ENCODE measurements at regions not wholly inside any gene's neighbourhood (a gene's known extent, or its start where the extent isn't known, plus 50 kb on each side); places are given as distances from the start of the nearest gene placed in this dataset.
"Not testable (repeated sequence)": the region's sequence is repeated elsewhere in the genome, so short reads cannot be mapped to it uniquely, and the experiment has no call there.

DNA sequence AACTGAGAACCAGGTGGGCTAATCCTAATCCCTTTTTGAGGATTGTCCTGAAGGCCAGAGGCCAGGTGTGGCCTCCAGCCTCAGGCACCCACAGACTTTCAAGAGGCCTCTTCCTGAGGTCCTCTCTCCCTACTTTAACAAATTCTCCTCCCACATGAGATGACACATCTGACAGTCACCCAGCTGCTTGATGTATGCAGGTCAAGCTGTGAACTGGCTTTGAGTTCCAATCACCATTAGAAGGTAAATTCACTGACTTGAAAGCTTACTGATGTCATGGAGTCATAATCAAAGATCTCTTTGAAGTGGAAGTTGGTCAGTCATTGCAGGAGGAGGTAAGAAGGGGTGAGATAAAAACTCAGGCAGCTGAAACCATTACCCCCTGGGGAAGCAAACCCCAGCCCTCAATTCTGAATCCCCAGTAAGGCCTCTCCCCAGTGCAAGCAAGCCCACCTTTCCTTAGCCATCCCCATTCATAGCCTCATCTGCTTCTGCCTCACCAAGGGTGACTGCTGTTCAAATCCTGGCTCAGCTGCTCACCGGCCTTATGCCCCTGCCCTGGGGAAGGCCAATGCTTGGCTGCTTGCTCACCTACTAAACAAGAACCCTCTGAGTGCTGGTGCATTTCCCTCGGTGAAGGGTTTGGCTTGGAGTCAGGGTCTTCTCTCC lies 196.3 kb downstream of the BCL2L11 start:
- DNase-seq; H3K27ac ChIP-seq (ENCODE audit: low read depth in 2 of 2, low read length in 1 of 2); H4K20me1 ChIP-seq (ENCODE audit: insufficient read depth); H3F3A ChIP-seq (replicated peaks; ENCODE audit: insufficient read depth); H3K4me2 ChIP-seq; H2AFZ ChIP-seq (ENCODE audit: low read depth); H3K9ac ChIP-seq; H3K79me2 ChIP-seq (ENCODE audit: insufficient read depth); POLR2A ChIA-PET; H3K36me3 ChIP-seq (replicated peaks in 1 of 2; ENCODE audit: control insufficient read depth in 1 of 2, insufficient read depth in 2 of 2, low read length in 1 of 2); H3K27me3 ChIP-seq (ENCODE audit: insufficient read depth); H3K9me3 ChIP-seq; H3K9me2 ChIP-seq; CTCF ChIA-PET; H3K4me1 ChIP-seq (ENCODE audit: control insufficient read depth in 1 of 2, insufficient read depth in 2 of 2, low read depth in 1 of 2, low read length in 1 of 2); H3K4me3 ChIP-seq (ENCODE audit: low read depth in 2 of 2, low read length in 1 of 2): not testable (repeated sequence)
- 100% methylated on average over 2 of the region's 2 CpGs for WGBS (ENCODE audit: low lambda C conversion rate)

DNA sequence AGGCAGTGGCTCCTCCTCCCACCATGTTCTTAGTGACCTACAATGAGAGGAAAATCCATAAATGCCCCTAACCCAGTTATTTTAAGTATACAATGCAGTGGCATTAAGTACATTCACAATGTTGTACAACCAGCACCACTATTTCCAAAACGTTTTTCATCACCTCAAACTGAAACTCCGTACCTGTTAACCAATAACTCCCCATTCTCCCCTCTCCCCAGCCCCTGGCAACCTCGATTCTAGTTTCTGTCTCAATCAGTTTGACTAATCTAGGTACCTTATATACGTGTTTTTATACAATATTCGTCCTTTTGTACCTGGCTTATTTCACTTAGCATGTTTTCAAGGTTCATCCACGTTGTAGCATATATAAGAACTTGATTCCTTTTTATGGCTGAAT lies 198.8 kb downstream of the BCL2L11 start:
- H3K79me2 ChIP-seq (ENCODE audit: insufficient read depth); H3K27ac ChIP-seq (ENCODE audit: low read depth in 2 of 2, low read length in 1 of 2); POLR2A ChIA-PET; H3K9ac ChIP-seq; DNase-seq; H4K20me1 ChIP-seq (ENCODE audit: insufficient read depth); H3F3A ChIP-seq (replicated peaks; ENCODE audit: insufficient read depth); H3K9me3 ChIP-seq; H3K36me3 ChIP-seq (replicated peaks in 1 of 2; ENCODE audit: control insufficient read depth in 1 of 2, insufficient read depth in 2 of 2, low read length in 1 of 2); H3K9me2 ChIP-seq; H3K4me1 ChIP-seq (ENCODE audit: control insufficient read depth in 1 of 2, insufficient read depth in 2 of 2, low read depth in 1 of 2, low read length in 1 of 2); CTCF ChIA-PET; H2AFZ ChIP-seq (ENCODE audit: low read depth); H3K27me3 ChIP-seq (ENCODE audit: insufficient read depth); H3K4me3 ChIP-seq (ENCODE audit: low read depth in 2 of 2, low read length in 1 of 2); H3K4me2 ChIP-seq: not testable (repeated sequence)
- WGBS (ENCODE audit: low lambda C conversion rate), result 80% methylated on average over 2 of the region's 6 CpGs

DNA sequence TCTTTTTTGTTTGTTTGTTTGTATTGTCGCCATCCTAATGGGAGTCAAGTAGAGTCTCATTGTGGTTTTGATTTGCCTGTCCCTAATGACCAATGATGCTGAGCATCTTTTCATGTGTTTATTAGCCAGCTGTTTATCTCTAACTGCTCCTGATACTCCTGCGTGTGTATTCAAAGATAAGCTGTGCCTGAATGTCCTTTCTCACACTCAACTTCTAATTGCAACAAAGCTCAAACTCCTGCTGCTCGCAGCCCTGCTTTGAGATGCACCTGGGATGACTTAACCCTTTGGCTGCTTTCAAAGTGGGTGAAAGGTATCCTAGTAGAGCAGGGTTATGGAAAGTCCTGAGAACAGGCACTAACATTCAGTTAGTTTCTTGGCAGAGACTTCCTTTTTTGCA lies 199.6 kb downstream of the BCL2L11 start:
- 100% methylated on average over 2 of the region's 3 CpGs for WGBS (ENCODE audit: low lambda C conversion rate)
- not testable (repeated sequence) for H3K9me2 ChIP-seq, H3K4me2 ChIP-seq

DNA sequence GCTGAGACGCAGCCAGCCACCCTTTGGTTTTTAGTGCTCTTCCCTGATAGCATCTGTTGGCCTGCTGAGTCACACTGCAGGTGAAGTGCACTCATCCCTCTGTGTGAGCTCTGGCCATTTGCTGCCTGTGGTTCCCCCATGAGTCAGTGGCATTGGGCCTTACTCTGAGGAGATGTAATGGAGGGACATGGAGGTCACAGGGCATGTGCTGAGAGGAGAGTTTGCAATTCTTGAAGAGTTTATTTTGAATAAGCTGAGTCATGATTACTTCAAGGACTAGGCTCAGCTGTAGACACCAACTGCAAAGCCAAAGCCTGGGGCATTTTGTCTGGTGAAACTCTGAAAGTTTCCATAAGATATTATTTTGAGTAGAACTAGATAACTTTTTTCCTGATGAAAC lies 200.3 kb downstream of the BCL2L11 start:
- POLR2A ChIA-PET; H3K9ac ChIP-seq; H3K27me3 ChIP-seq (ENCODE audit: insufficient read depth); H2AFZ ChIP-seq (ENCODE audit: low read depth); H3K36me3 ChIP-seq (replicated peaks in 1 of 2; ENCODE audit: control insufficient read depth in 1 of 2, insufficient read depth in 2 of 2, low read length in 1 of 2); H3F3A ChIP-seq (replicated peaks; ENCODE audit: insufficient read depth); H3K4me2 ChIP-seq; CTCF ChIA-PET; H4K20me1 ChIP-seq (ENCODE audit: insufficient read depth); H3K79me2 ChIP-seq (ENCODE audit: insufficient read depth); DNase-seq; H3K27ac ChIP-seq (ENCODE audit: low read depth in 2 of 2, low read length in 1 of 2); H3K4me3 ChIP-seq (ENCODE audit: low read depth in 2 of 2, low read length in 1 of 2); H3K9me3 ChIP-seq; H3K9me2 ChIP-seq; H3K4me1 ChIP-seq (ENCODE audit: control insufficient read depth in 1 of 2, insufficient read depth in 2 of 2, low read depth in 1 of 2, low read length in 1 of 2): not testable (repeated sequence)
- TF ChIP-seq FOSL2 (IDR thresholded peaks at IDR 0.05; ENCODE audit: borderline replicate concordance, low read depth), result peak; percentile 9; the same call in 1 of the 2 replicates
- no CpG with 5 or more reads among the region's 1 CpG for WGBS (ENCODE audit: low lambda C conversion rate)

More for the DNA sequence above, 199.6 kb downstream of the BCL2L11 start:
- H3K27me3 ChIP-seq (ENCODE audit: insufficient read depth); H2AFZ ChIP-seq (ENCODE audit: low read depth); POLR2A ChIA-PET; CTCF ChIA-PET; DNase-seq; H3K4me1 ChIP-seq (ENCODE audit: control insufficient read depth in 1 of 2, insufficient read depth in 2 of 2, low read depth in 1 of 2, low read length in 1 of 2); H4K20me1 ChIP-seq (ENCODE audit: insufficient read depth); H3K9ac ChIP-seq; H3K79me2 ChIP-seq (ENCODE audit: insufficient read depth); H3K27ac ChIP-seq (ENCODE audit: low read depth in 2 of 2, low read length in 1 of 2); H3F3A ChIP-seq (replicated peaks; ENCODE audit: insufficient read depth); H3K9me3 ChIP-seq; H3K36me3 ChIP-seq (replicated peaks in 1 of 2; ENCODE audit: control insufficient read depth in 1 of 2, insufficient read depth in 2 of 2, low read length in 1 of 2); H3K4me3 ChIP-seq (ENCODE audit: low read depth in 2 of 2, low read length in 1 of 2): not testable (repeated sequence)

DNA sequence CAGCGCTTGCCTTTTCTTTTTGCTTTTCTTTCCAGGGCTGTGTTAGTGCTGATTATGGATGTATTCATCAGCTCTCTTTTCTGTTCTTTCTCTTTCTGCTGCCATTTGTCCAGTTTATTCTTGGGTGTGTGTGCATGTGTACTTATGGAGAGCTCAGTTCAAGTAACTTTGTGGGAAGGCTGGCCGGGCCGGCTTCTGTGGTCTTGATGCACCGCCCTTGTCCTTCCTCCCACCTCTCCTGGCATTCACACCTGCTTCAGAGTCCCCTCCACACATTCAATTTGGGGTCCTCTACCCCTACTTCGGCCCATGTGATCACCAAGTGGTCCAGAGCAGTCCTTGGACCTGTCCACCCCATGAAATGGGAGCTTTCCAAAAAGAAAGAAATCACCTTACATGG lies 202.7 kb downstream of the BCL2L11 start:
- H3K4me3 ChIP-seq (ENCODE audit: low read depth in 2 of 2, low read length in 1 of 2); POLR2A ChIA-PET; H3K79me2 ChIP-seq (ENCODE audit: insufficient read depth); H2AFZ ChIP-seq (ENCODE audit: low read depth); CTCF ChIA-PET; H3K4me2 ChIP-seq; H3K9me2 ChIP-seq; DNase-seq; H3F3A ChIP-seq (replicated peaks; ENCODE audit: insufficient read depth); H3K27ac ChIP-seq (ENCODE audit: low read depth in 2 of 2, low read length in 1 of 2); H4K20me1 ChIP-seq (ENCODE audit: insufficient read depth); H3K9ac ChIP-seq; H3K27me3 ChIP-seq (ENCODE audit: insufficient read depth); H3K36me3 ChIP-seq (replicated peaks in 1 of 2; ENCODE audit: control insufficient read depth in 1 of 2, insufficient read depth in 2 of 2, low read length in 1 of 2); H3K9me3 ChIP-seq; H3K4me1 ChIP-seq (ENCODE audit: control insufficient read depth in 1 of 2, insufficient read depth in 2 of 2, low read depth in 1 of 2, low read length in 1 of 2): not testable (repeated sequence)
- WGBS (ENCODE audit: low lambda C conversion rate), result 95% methylated on average over 4 of the region's 5 CpGs

DNA sequence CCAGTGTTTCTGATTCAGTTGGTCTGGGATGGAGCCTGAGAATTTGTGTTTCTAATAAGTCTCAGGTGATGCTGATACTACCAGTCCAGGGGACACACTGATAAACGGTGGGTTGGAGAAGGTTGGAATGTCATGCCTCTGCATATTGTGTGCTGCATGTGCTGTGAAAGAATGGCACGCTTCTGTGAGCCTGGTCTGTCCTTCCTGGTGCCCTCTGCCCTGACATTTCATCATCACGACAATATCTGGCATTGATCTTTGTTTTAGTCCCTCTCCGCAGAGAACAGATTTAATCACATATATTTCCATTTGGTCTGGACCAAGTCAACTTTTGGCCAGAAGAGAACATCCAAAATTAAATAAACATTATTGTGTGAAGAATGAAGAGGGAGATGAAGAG lies 207.0 kb downstream of the BCL2L11 start:
- H3K27ac ChIP-seq (ENCODE audit: low read depth in 2 of 2, low read length in 1 of 2); DNase-seq; H3K4me3 ChIP-seq (ENCODE audit: low read depth in 2 of 2, low read length in 1 of 2); H3F3A ChIP-seq (replicated peaks; ENCODE audit: insufficient read depth); H3K27me3 ChIP-seq (ENCODE audit: insufficient read depth); H3K9ac ChIP-seq; H3K4me1 ChIP-seq (ENCODE audit: control insufficient read depth in 1 of 2, insufficient read depth in 2 of 2, low read depth in 1 of 2, low read length in 1 of 2); H2AFZ ChIP-seq (ENCODE audit: low read depth); H3K79me2 ChIP-seq (ENCODE audit: insufficient read depth); H3K9me3 ChIP-seq; H3K36me3 ChIP-seq (replicated peaks in 1 of 2; ENCODE audit: control insufficient read depth in 1 of 2, insufficient read depth in 2 of 2, low read length in 1 of 2); POLR2A ChIA-PET; H3K4me2 ChIP-seq; CTCF ChIA-PET; H4K20me1 ChIP-seq (ENCODE audit: insufficient read depth); H3K9me2 ChIP-seq: not testable (repeated sequence)
- WGBS (ENCODE audit: low lambda C conversion rate), result no CpG with 5 or more reads among the region's 4 CpGs
